GM12892 (cell line): ENCODE measurements at regions not wholly inside any gene's neighbourhood (a gene's known extent, or its start where the extent isn't known, plus 50 kb on each side); places are given as distances from the start of the nearest gene placed in this dataset.

Experiments used
- POLR2A ChIP-seq: IDR thresholded peaks from 2 replicates; pipeline ENCODE4 v1.6.1; 2011; ENCODE audit warnings: low read depth, low read length, control low read depth
- POLR2AphosphoS5 ChIP-seq: IDR thresholded peaks from 2 replicates; pipeline ENCODE4 v1.6.1; 2011; ENCODE audit warnings: low read depth, low read length, control low read depth
- TAF1 ChIP-seq: IDR thresholded peaks from 2 replicates; pipeline ENCODE4 v1.6.1; 2011; ENCODE audit warnings: low read depth, mild to moderate bottlenecking, control low read depth, low read length, borderline replicate concordance

- no peak for TF ChIP-seq POLR2A
- TF ChIP-seq POLR2AphosphoS5: no peak
- no peak for TF ChIP-seq TAF1
Observed at GRCh38 chr12:43292699-43293098, 259.3 kb downstream of the ADAMTS20 start.
